HepG2 (cell line): ENCODE measurements at regions not wholly inside any gene's neighbourhood (a gene's known extent, or its start where the extent isn't known, plus 50 kb on each side); places are given as distances from the start of the nearest gene placed in this dataset.

Experiments
- CHD4 ChIP-seq: fragments of 200-600 bp; sonication (generic); IDR thresholded peaks from 2 replicates; pipeline ENCODE4 v1.7.0; 2017; ENCODE audit warnings: mild to moderate bottlenecking, low read length, borderline replicate concordance
- EP300 ChIP-seq, 3 experiments: sonication (generic) in 1 of 3; formaldehyde crosslinking in 1 of 3; IDR thresholded peaks; 2 replicates each; pipeline versions ENCODE4 v1.5.1 to v1.6.1; 2011 to 2020; ENCODE audit warnings: low read depth in 2 of 3, low read length in 2 of 3, borderline replicate concordance in 1 of 3, improper control_type of control experiment in 1 of 3, mild to moderate bottlenecking in 1 of 3, missing genetic modification reagents in 1 of 3, moderate library complexity in 1 of 3
- MXI1 ChIP-seq: IDR thresholded peaks from 3 replicates; pipeline ENCODE4 v1.6.1; 2012; ENCODE audit warnings: low read depth, low read length, inconsistent platforms, borderline replicate concordance
- NR2F6 ChIP-seq, 2 experiments: IDR thresholded peaks; 2 replicates each; pipeline ENCODE4 v1.6.1; 2016; ENCODE audit warnings: antibody characterized with exemption in 1 of 2, mild to moderate bottlenecking in 1 of 2
- SP5 ChIP-seq: IDR thresholded peaks from 2 replicates; pipeline ENCODE4 v1.6.1; 2016; ENCODE audit warnings: low read depth, borderline replicate concordance
- TBP ChIP-seq: sonication (generic); formaldehyde crosslinking; IDR thresholded peaks from 2 replicates; pipeline ENCODE4 v1.5.0; 2020; ENCODE audit warnings: missing genetic modification reagents
- ZNF17 ChIP-seq: sonication (generic); formaldehyde crosslinking; IDR thresholded peaks from 2 replicates; pipeline ENCODE4 v1.5.0; 2020; ENCODE audit warnings: mild to moderate bottlenecking, missing genetic modification reagents
- ZNF274 ChIP-seq: sonication (generic); formaldehyde crosslinking; IDR thresholded peaks from 2 replicates; pipeline ENCODE4 v1.5.1; 2020; ENCODE audit warnings: mild to moderate bottlenecking, missing genetic modification reagents
- ZNF34 ChIP-seq: sonication (generic); formaldehyde crosslinking; IDR thresholded peaks from 2 replicates; pipeline ENCODE4 v1.4.0; 2020; ENCODE audit warnings: mild to moderate bottlenecking, missing genetic modification reagents, borderline replicate concordance
- ZNF652 ChIP-seq: IDR thresholded peaks from 2 replicates; pipeline ENCODE4 v1.6.1; 2016; ENCODE audit warnings: low read depth, borderline replicate concordance
- TF ChIP-seq, protein P1 (sequence below): sonication (generic); formaldehyde crosslinking; IDR thresholded peaks from 2 replicates; pipeline ENCODE4 v1.4.0; 2020; ENCODE audit warnings: low read depth, mild to moderate bottlenecking, missing genetic modification reagents
- TF ChIP-seq, protein P2 (sequence below): sonication (generic); formaldehyde crosslinking; IDR thresholded peaks from 2 replicates; pipeline ENCODE4 v1.4.0; 2020; ENCODE audit warnings: mild to moderate bottlenecking, missing genetic modification reagents
- TF ChIP-seq, protein P3 (sequence below): sonication (generic); formaldehyde crosslinking; IDR thresholded peaks from 2 replicates; pipeline ENCODE4 v1.5.0; 2020; ENCODE audit warnings: missing genetic modification reagents
- TF ChIP-seq, protein P4 (sequence below): sonication (generic); formaldehyde crosslinking; IDR thresholded peaks from 2 replicates; pipeline ENCODE4 v1.4.0; 2020; ENCODE audit warnings: missing genetic modification reagents, low read depth, mild to moderate bottlenecking, borderline replicate concordance
- TF ChIP-seq, protein P5 (sequence below): sonication (generic); formaldehyde crosslinking; IDR thresholded peaks from 2 replicates; pipeline ENCODE4 v1.9.0; 2021; ENCODE audit warnings: missing genetic modification reagents, mild to moderate bottlenecking, borderline replicate concordance
- TF ChIP-seq, protein P6 (sequence below): IDR thresholded peaks from 2 replicates; pipeline ENCODE4 v1.6.1; 2016; ENCODE audit warnings: missing genetic modification reagents, missing compliant biosample characterization
- TF ChIP-seq, protein P7 (sequence below): sonication (generic); formaldehyde crosslinking; IDR thresholded peaks from 2 replicates; pipeline ENCODE4 v1.9.0; 2022; ENCODE audit warnings: missing genetic modification reagents, mild to moderate bottlenecking, borderline replicate concordance
- TF ChIP-seq, protein P8 (sequence below): sonication (generic); formaldehyde crosslinking; IDR thresholded peaks from 2 replicates; pipeline ENCODE4 v1.8.0; 2022; ENCODE audit warnings: mild to moderate bottlenecking, missing genetic modification reagents, borderline replicate concordance

DNA sequence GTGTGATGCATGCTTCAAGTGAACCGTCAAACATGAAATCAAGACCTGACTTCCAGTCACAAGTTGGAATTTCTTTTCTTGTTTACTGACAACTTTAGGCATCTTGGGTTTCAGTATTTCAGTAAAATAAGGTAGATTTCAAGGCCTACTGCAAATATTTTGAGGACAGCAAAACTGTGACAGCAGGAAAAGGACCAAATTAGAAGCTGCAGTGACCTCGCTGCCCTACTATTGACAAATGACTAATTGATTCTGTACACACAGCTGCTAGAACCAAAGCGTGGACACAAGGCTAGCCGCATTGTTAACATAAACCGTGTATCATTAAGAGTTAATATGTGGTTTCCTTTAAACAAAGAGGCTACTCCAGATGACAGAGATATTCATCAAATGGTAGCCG lies 105.7 kb upstream of the SEC61G start (continued):
- TF ChIP-seq, protein P1, sequence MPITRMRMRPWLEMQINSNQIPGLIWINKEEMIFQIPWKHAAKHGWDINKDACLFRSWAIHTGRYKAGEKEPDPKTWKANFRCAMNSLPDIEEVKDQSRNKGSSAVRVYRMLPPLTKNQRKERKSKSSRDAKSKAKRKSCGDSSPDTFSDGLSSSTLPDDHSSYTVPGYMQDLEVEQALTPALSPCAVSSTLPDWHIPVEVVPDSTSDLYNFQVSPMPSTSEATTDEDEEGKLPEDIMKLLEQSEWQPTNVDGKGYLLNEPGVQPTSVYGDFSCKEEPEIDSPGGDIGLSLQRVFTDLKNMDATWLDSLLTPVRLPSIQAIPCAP = no peak
- no peak for TF ChIP-seq SP5
- TF ChIP-seq, protein P2, sequence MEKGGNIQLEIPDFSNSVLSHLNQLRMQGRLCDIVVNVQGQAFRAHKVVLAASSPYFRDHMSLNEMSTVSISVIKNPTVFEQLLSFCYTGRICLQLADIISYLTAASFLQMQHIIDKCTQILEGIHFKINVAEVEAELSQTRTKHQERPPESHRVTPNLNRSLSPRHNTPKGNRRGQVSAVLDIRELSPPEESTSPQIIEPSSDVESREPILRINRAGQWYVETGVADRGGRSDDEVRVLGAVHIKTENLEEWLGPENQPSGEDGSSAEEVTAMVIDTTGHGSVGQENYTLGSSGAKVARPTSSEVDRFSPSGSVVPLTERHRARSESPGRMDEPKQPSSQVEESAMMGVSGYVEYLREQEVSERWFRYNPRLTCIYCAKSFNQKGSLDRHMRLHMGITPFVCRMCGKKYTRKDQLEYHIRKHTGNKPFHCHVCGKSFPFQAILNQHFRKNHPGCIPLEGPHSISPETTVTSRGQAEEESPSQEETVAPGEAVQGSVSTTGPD (CRISPR knock-in tag) = no peak
- TF ChIP-seq, protein P3, sequence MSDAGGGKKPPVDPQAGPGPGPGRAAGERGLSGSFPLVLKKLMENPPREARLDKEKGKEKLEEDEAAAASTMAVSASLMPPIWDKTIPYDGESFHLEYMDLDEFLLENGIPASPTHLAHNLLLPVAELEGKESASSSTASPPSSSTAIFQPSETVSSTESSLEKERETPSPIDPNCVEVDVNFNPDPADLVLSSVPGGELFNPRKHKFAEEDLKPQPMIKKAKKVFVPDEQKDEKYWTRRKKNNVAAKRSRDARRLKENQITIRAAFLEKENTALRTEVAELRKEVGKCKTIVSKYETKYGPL = no peak
- TF ChIP-seq ZNF652 (CRISPR knock-in tag) = peak; percentile 94
- TF ChIP-seq, protein P4, sequence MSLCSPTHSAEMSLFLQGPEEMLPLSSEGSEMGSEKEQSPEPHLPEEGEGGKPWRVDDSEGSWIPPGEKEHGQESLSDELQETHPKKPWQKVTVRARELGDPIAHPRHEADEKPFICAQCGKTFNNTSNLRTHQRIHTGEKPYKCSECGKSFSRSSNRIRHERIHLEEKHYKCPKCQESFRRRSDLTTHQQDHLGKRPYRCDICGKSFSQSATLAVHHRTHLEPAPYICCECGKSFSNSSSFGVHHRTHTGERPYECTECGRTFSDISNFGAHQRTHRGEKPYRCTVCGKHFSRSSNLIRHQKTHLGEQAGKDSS (CRISPR knock-in tag) = no peak
- TF ChIP-seq, protein P5, sequence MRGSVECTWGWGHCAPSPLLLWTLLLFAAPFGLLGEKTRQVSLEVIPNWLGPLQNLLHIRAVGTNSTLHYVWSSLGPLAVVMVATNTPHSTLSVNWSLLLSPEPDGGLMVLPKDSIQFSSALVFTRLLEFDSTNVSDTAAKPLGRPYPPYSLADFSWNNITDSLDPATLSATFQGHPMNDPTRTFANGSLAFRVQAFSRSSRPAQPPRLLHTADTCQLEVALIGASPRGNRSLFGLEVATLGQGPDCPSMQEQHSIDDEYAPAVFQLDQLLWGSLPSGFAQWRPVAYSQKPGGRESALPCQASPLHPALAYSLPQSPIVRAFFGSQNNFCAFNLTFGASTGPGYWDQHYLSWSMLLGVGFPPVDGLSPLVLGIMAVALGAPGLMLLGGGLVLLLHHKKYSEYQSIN = no peak
- TF ChIP-seq, protein P6, sequence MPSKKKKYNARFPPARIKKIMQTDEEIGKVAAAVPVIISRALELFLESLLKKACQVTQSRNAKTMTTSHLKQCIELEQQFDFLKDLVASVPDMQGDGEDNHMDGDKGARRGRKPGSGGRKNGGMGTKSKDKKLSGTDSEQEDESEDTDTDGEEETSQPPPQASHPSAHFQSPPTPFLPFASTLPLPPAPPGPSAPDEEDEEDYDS = no peak
- no peak for TF ChIP-seq TBP (CRISPR knock-in tag)
- TF ChIP-seq NR2F6 (IDR thresholded peaks at IDR 0.05) = peak; percentile 86
- peak; percentile 79 for TF ChIP-seq NR2F6 (CRISPR knock-in tag; IDR thresholded peaks at IDR 0.05)
- TF ChIP-seq, protein P7, sequence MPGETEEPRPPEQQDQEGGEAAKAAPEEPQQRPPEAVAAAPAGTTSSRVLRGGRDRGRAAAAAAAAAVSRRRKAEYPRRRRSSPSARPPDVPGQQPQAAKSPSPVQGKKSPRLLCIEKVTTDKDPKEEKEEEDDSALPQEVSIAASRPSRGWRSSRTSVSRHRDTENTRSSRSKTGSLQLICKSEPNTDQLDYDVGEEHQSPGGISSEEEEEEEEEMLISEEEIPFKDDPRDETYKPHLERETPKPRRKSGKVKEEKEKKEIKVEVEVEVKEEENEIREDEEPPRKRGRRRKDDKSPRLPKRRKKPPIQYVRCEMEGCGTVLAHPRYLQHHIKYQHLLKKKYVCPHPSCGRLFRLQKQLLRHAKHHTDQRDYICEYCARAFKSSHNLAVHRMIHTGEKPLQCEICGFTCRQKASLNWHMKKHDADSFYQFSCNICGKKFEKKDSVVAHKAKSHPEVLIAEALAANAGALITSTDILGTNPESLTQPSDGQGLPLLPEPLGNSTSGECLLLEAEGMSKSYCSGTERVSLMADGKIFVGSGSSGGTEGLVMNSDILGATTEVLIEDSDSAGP (CRISPR knock-in tag) = no peak
- TF ChIP-seq EP300 (IDR thresholded peaks at IDR 0.05; ENCODE audit: low read depth in 2 of 2, low read length in 2 of 2) = peak in 1 of 2 experiments; percentile 62; a peak in 1 of 4 replicates
- peak; percentile 41; the same call in 1 of the 2 replicates for TF ChIP-seq EP300 (CRISPR knock-in tag; IDR thresholded peaks at IDR 0.05; ENCODE audit: borderline replicate concordance)
- no peak for TF ChIP-seq CHD4
- TF ChIP-seq ZNF34 (CRISPR knock-in tag) = no peak
- TF ChIP-seq MXI1 = no peak
- TF ChIP-seq ZNF274 (CRISPR knock-in tag) = no peak
- TF ChIP-seq, protein P8, sequence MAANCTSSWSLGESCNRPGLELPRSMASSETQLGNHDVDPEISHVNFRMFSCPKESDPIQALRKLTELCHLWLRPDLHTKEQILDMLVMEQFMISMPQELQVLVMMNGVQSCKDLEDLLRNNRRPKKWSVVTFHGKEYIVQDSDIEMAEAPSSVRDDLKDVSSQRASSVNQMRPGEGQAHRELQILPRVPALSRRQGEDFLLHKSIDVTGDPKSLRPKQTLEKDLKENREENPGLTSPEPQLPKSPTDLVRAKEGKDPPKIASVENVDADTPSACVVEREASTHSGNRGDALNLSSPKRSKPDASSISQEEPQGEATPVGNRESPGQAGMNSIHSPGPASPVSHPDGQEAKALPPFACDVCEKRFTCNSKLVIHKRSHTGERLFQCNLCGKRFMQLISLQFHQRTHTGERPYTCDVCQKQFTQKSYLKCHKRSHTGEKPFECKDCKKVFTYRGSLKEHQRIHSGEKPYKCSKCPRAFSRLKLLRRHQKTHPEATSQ (CRISPR knock-in tag) = no peak
- TF ChIP-seq ZNF17 = no peak
